HG03521 (cell line): ENCODE measurements at regions not wholly inside any gene's neighbourhood (a gene's known extent, or its start where the extent isn't known, plus 50 kb on each side); places are given as distances from the start of the nearest gene placed in this dataset.
A peak's percentile ranks its signal among the peaks of the same experiment; 100 is the strongest.

ENCODE experiments used
- ATAC-seq: cut with Tn5 transposase; IDR thresholded peaks from one replicate; pipeline ENCODE4 v1.9.1; 2021; ENCODE audit warnings: mild to moderate bottlenecking, moderate library complexity; ENCODE audit not compliant: unreplicated experiment

GRCh38 chr5:104266161-104266560 is 703.6 kb upstream of the NUDT12 start:
- ATAC-seq = no peak

- no peak for ATAC-seq
These were observed 703.0 kb upstream of the NUDT12 start for GRCh38 chr5:104265531-104266140.

- no peak for ATAC-seq
These were observed 684.7 kb upstream of the NUDT12 start for GRCh38 chr5:104247260-104247659.

- ATAC-seq = no peak
These were observed 678.5 kb upstream of the NUDT12 start for GRCh38 chr5:104241046-104241445.

- no peak for ATAC-seq
These were observed 675.0 kb upstream of the NUDT12 start for GRCh38 chr5:104237586-104237985.

DNA sequence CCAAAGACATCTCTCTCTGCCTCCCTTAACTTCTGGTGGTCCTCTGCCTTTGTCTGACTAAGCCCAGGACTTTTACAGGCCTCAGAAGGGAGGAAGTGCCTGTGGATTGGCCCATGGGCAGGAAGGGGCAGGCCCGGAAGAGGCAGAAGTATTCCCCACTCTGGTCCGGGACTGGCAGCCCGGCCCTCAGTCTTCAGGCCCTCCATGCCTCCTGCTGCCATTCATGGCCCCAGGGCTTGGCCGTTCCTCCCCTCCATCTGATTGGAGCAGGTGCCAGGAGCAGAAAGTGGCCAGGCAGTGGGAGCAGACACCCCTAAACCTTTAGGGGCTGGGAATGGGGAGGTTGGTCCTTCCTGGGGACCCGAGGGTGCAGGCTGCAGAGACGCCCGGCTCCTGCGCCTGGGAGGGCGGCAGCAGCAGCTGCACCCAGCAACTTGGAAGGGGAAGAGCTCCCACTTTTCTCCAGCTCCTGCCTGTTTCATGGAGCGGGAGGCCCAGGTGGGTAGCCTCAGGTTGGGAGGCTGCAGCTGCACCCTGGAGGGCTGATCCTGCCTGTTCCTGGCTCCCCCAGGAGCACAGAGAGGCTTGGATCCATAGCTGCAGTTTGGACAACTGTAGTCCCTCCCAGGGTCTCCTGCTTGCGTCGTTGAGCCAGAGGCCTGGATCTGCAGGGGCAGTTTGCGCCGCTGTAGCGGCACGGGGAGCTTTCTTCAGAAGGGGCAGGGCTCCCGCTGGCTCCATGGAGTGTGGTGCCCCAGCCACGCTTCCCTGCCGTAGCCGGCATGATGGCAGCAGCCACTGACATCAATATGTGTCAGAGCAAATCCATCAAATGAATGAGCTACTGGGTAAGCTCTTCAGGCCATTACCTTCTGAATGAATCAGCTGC is 661.5 kb upstream of the NUDT12 start:
- no peak for ATAC-seq

- ATAC-seq = no peak
These were observed 655.6 kb upstream of the NUDT12 start for GRCh38 chr5:104218200-104218599.

- no peak for ATAC-seq
These were observed 650.6 kb upstream of the NUDT12 start for GRCh38 chr5:104213216-104213615.

DNA sequence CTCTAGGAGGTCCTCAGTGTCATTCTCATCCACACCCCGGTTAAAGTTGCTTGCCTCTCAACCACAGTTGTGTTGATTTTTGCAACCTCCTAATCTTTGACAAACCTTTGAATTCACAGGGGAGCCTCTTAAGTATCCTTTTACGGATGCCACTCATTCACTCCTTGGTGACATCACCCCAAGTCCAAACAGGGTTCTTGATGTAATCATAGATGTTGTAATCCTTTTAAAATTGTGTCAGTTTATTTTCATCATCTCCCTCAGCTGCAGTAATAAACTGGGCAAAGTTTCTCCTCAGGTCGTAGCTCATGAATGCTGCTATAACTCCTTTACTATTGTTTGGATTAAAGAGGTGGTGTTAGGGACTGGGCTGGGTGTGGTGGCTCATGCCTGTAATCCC is 637.2 kb upstream of the NUDT12 start:
- no peak for ATAC-seq

DNA sequence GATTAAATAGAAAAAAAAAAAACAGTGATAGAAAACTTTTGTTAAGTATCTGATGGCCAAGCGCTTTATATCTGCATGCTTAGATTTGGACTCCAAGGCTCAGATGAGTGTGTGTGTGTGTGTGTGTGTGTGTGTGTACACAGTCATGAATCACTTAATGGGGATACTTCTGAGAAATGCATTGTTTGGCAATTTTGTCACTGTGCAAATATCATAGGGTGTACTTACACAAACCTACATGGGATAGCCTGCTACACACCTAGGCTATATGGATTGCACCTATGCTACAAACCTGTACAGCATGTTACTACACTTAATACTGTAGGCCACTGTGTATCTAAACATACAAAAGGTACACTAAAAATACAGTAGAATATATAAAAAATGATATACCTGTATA is 635.6 kb upstream of the NUDT12 start:
- no peak for ATAC-seq

DNA sequence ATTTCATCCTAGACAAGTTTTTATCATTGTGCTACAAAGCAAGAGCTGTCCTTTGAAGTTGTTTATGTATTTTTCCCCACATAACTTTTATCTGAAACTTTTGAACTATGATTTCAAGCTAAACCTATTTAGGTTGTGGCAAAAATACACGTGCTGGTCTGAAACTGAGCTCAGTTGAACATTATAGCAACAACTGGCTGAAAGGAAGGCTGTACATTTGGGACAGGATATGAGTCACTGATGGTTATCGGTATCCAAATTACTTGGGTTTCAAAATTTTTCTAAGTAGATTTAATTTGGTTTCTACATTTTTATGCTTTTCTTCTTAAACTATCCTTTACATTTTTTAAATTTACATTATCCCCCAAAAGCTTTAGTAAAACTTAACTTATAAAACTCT is 627.3 kb upstream of the NUDT12 start:
- ATAC-seq = no peak

DNA sequence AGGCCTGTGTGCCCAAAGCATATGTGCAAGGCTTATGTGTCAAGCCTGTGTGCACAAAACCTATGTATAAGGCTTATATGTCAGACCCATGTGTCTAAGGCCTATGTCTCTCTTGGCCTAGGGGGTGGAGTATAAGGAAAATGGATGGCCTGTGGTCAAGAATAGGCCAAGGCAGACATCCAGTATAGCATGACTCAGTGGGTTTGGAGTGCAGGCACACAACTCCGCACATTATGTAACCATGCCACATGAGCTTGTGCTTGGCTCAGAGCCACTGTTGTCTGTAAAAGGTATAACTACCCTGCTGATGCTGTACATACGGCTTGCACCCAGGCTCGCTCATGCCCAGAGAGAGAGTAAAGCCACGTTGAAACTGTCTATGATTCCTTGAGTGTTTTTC is 626.4 kb upstream of the NUDT12 start:
- ATAC-seq = no peak

- ATAC-seq = no peak
These were observed 625.1 kb upstream of the NUDT12 start for GRCh38 chr5:104187656-104188055.

DNA sequence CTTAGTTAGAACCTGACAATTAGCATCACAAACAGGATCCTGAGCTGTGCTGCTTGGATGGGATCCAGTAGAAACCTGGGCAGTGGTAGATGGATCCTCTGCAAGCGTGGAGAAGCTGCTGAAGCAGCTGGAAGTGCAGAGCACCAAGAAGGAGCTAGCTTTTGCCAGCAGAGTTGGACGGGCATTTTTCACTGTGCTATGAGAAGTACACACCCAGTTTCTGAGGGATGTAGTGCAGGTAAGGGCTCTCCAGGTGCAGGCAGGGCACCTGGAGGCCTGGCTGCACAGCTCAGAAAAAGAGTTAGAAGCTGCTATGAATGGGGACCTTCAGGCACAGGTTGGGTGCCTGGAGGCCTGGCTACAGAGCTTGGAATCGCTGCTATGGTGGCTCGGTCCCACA is 623.9 kb upstream of the NUDT12 start:
- no peak for ATAC-seq

DNA sequence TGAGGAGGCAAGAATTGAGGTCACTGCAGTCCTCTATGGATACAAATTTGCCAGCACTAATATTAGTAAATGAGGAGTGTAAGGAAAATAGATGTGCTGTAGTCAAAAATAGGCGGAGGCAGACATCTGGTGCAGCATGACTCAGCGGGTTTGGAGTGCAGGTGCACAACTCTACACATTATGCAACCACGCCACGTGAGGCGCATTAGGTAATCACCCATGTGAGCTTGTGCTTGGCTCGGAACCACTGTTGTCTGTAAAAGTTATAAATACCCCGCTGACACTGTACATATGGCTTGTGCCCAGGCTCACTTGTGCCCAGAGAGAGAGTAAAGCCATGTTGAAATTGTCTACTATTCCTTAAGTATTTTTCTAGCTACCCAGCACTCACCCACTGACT is 623.5 kb upstream of the NUDT12 start:
- no peak for ATAC-seq

DNA sequence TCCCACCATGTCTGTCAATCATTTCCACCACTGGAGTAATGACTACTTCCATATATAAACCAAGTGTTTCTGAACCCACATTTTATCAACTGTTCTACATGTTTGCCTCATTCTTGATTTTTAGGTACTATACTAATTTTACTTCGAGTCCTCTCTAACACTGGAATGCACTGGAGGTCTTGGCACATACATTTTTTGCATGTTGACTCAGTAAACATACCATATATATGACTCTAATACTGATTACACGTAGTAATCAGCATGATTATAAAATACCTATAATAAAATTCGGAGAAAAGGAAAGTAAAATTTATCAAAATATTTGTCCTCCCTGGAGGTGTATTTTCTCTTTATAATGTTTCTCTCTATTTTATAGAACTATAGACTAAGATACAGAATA is 621.7 kb upstream of the NUDT12 start:
- no peak for ATAC-seq

DNA sequence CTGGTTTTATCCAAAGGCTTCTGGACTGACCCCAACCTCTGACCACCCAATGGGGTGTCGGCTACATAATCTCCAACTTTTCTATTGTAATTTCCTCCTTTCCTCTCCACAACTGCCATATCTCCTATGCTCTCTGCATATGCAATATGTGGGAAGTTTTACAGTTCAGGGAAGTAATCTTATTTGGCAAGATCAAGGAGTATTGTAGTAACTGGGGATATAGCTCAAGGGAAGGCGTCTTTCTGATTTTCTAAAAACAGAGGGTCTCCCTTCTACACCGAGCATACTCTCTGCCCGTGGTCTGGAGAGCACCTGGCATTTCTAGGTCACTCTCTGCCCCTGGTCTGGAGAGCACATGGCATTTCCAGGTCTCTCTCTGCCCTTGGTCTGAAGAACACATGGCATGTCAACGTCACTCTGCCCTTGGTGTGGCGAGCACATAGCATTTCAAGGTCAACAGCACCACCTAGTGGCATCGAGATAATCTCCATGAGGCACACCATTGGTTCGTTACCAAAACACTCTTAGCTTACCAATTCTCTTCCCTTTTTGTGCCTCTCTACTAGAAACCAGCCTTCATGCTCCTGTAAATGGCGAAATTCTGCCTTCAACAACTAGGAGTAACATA is 616.4 kb upstream of the NUDT12 start:
- peak; percentile 58 for ATAC-seq

- no peak for ATAC-seq
These were observed 615.5 kb upstream of the NUDT12 start for GRCh38 chr5:104178066-104178465.

- ATAC-seq = no peak
These were observed 615.1 kb upstream of the NUDT12 start for GRCh38 chr5:104177651-104178050.

- ATAC-seq = no peak
These were observed 610.4 kb upstream of the NUDT12 start for GRCh38 chr5:104172976-104173375.

GRCh38 chr5:104171958-104172690 is 609.5 kb upstream of the NUDT12 start:
- ATAC-seq = no peak
